Heart left ventricle (tissue), 13 donors: ENCODE measurements at regions not wholly inside any gene's neighbourhood (a gene's known extent, or its start where the extent isn't known, plus 50 kb on each side); places are given as distances from the start of the nearest gene placed in this dataset.

ENCODE experiments used
- POLR2A ChIP-seq, 2 donors: fragments of 450-650 bp; IDR thresholded peaks; one replicate each; pipeline ENCODE4 v1.6.1; 2017; ENCODE audit warnings: antibody characterized with exemption in 2 of 2, mild to moderate bottlenecking in 2 of 2, moderate library complexity in 2 of 2
- TF ChIP-seq, protein P1 (sequence below), 12 donors: fragments of 200-600 bp; sonication (generic) in 4 of 12; IDR thresholded peaks; one replicate each; pipeline versions ENCODE4 v1.5.0 to v1.8.0; 2018 to 2022; ENCODE audit warnings: antibody characterized with exemption in 12 of 12, mild to moderate bottlenecking in 5 of 12
- donor health status: ischemic (EF 13 %, LVEDD 7.1; RV severe dilation, severe dysfunction).
- donor health status: DM: no; HTN: yes; CAD: no.
- donor health status: DM: no; HTN: no; CAD: no.
- donor health status: ischemic (EF 25% LVEDD 6.9; RV normal size, moderate dysfunction).
- donor health status: ischemic (EF 25% LVEDD 5.7; RV mildly dilated, moderate dysfunction).
- donor health status: ischemic (EF 35%, LVEDD 5.7; RV mildly dilated, moderate dysfunction).
- donor health status: nonischemic (EF 11% LVEDD 7.7; RV severe dilation, severe dysfunction).
- donor health status: DM: yes; HTN: yes; CAD: no.
- donor health status: PGD.
- donor health status: ischemic (EF 29% LVEDD 5.4; RV normal size, mild dysfunction).
- donor health status: nonischemic (EF 23%, LVEDD 6.1; RV moderate dilation, normal function).

DNA sequence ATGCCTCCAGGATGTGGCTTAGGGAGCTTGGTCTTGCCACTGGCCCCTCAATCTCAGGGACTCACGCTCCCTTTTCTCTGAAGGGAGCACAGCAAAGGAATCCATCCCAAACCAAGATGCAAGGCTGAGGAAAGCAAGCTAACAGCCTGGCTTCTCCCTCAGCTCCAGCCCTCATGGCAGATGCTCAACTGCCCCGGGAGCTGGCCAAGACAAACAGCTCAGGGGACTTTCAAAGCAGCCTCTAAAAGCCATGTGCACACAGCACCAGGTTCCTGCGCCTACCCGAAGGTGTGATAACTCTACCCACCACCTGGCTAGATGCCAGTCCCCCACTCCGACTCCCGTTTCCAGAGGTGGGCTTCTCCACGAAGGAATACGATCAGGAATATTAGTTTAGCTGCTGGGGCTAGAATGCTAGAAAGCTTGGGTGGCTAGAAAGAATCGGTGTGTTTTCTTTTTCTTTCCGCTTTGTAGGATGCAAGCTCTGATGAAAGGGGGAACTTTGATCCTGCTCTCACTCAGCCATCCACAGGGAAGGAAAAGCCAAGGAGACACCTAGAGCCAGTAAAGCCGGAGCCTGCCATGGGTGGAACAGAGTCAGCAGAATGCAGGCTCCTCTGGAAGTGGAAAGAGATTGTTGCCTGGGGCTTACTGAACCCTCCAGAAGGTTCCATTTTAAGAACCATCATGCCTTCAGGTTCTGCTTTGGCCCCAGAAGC is 89.0 kb upstream of the FGFR2 start:
- no peak for TF ChIP-seq POLR2A (IDR thresholded peaks at IDR 0.05)
- TF ChIP-seq, protein P1, sequence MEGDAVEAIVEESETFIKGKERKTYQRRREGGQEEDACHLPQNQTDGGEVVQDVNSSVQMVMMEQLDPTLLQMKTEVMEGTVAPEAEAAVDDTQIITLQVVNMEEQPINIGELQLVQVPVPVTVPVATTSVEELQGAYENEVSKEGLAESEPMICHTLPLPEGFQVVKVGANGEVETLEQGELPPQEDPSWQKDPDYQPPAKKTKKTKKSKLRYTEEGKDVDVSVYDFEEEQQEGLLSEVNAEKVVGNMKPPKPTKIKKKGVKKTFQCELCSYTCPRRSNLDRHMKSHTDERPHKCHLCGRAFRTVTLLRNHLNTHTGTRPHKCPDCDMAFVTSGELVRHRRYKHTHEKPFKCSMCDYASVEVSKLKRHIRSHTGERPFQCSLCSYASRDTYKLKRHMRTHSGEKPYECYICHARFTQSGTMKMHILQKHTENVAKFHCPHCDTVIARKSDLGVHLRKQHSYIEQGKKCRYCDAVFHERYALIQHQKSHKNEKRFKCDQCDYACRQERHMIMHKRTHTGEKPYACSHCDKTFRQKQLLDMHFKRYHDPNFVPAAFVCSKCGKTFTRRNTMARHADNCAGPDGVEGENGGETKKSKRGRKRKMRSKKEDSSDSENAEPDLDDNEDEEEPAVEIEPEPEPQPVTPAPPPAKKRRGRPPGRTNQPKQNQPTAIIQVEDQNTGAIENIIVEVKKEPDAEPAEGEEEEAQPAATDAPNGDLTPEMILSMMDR (IDR thresholded peaks at IDR 0.05), result no peak
